HG03378 (cell line): ENCODE measurements at regions not wholly inside any gene's neighbourhood (a gene's known extent, or its start where the extent isn't known, plus 50 kb on each side); places are given as distances from the start of the nearest gene placed in this dataset.

Experiments
- ATAC-seq: cut with Tn5 transposase; IDR thresholded peaks from one replicate; pipeline ENCODE4 v1.9.1; 2021; ENCODE audit warnings: mild to moderate bottlenecking, moderate library complexity; ENCODE audit not compliant: unreplicated experiment

GRCh38 chr3:31244929-31245817 is 287.6 kb upstream of the STT3B start:
- ATAC-seq = no peak

- ATAC-seq = no peak
These were observed 286.2 kb upstream of the STT3B start for GRCh38 chr3:31246293-31247062.

- ATAC-seq = no peak
These were observed 285.7 kb upstream of the STT3B start for GRCh38 chr3:31247063-31247447.

- ATAC-seq = peak; percentile 64
These were observed 284.7 kb upstream of the STT3B start for GRCh38 chr3:31247850-31248562.

GRCh38 chr3:31248563-31248992 is 284.1 kb upstream of the STT3B start:
- no peak for ATAC-seq

GRCh38 chr3:31249545-31249944 is 283.2 kb upstream of the STT3B start:
- ATAC-seq = no peak

GRCh38 chr3:31250116-31250777 is 282.5 kb upstream of the STT3B start:
- no peak for ATAC-seq

- ATAC-seq = no peak
These were observed 281.6 kb upstream of the STT3B start for GRCh38 chr3:31251083-31251482.

- ATAC-seq = no peak
These were observed 280.2 kb upstream of the STT3B start for GRCh38 chr3:31252216-31253185.

- ATAC-seq = no peak
These were observed 278.9 kb upstream of the STT3B start for GRCh38 chr3:31253782-31254181.

- no peak for ATAC-seq
These were observed 278.2 kb upstream of the STT3B start for GRCh38 chr3:31254483-31254882.

- ATAC-seq = no peak
These were observed 277.6 kb upstream of the STT3B start for GRCh38 chr3:31255007-31255581.

GRCh38 chr3:31262201-31262600 is 270.5 kb upstream of the STT3B start:
- no peak for ATAC-seq

GRCh38 chr3:31263897-31264296 is 268.8 kb upstream of the STT3B start:
- no peak for ATAC-seq

GRCh38 chr3:31265646-31266428 is 266.9 kb upstream of the STT3B start:
- ATAC-seq = no peak

GRCh38 chr3:31268868-31269267 is 263.9 kb upstream of the STT3B start:
- no peak for ATAC-seq

GRCh38 chr3:31270010-31270409 is 262.7 kb upstream of the STT3B start:
- ATAC-seq = no peak

GRCh38 chr3:31274326-31275024 is 258.2 kb upstream of the STT3B start:
- no peak for ATAC-seq
